Fibroblast of mammary gland (primary cell): ENCODE measurements at regions not wholly inside any gene's neighbourhood (a gene's known extent, or its start where the extent isn't known, plus 50 kb on each side); places are given as distances from the start of the nearest gene placed in this dataset.

Experiments used
- DNase-seq: peaks from one replicate; pipeline ENCODE4 v3.0.0-alpha.2; 2010; ENCODE audit warnings: low read depth
- H3K4me3 ChIP-seq: 2 replicates; pipeline ENCODE4 v1.5.1; 2011; ENCODE audit warnings: low read depth, mild to moderate bottlenecking, low read length, moderate library complexity; ENCODE audit not compliant: control insufficient read depth
- CTCF ChIP-seq: conservative IDR thresholded peaks from 2 replicates; pipeline ENCODE4 v1.5.1; 2011; ENCODE audit warnings: low read depth, low read length, inconsistent platforms; ENCODE audit not compliant: control insufficient read depth, insufficient read depth

GRCh38 chr13:50205581-50205980 lies 190.3 kb downstream of the KCNRG start:
- no peak for TF ChIP-seq CTCF
- DNase-seq = no peak

GRCh38 chr13:50208826-50209335 lies 193.6 kb downstream of the KCNRG start:
- no peak for TF ChIP-seq CTCF
- DNase-seq = peak; percentile 97
- H3K4me3 ChIP-seq = peak overlapping the region; percentile 37

More at GRCh38 chr13:50205581-50205980, 190.3 kb downstream of the KCNRG start:
- no peak overlapping the region for H3K4me3 ChIP-seq

- no peak overlapping the region for H3K4me3 ChIP-seq
- DNase-seq = peak; percentile 30
- no peak for TF ChIP-seq CTCF
These were observed 194.4 kb downstream of the KCNRG start for GRCh38 chr13:50209631-50210030.

DNA sequence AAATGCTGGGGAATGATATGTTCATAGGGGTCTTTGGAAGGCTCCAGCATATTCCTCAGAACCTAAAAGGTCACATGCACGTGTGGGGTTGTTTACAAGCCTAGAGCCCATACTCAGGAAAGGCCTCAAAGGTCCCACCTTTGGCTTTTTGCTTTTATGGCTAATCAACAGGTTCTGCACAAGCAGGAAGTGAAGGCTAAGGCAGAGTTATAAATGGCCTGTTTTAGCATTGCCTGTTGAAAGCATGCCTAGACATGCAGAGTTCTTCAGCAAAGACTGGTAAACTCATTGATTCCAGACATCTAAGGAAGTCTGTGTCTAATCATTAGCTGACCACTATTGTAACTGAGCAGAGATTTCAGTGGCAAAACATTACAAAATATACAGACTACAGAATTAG lies 198.3 kb downstream of the KCNRG start:
- TF ChIP-seq CTCF = no peak
- no peak overlapping the region for H3K4me3 ChIP-seq
- no peak for DNase-seq

GRCh38 chr13:50214514-50214913 lies 199.3 kb downstream of the KCNRG start:
- TF ChIP-seq CTCF = no peak
- no peak overlapping the region for H3K4me3 ChIP-seq
- no peak for DNase-seq

DNA sequence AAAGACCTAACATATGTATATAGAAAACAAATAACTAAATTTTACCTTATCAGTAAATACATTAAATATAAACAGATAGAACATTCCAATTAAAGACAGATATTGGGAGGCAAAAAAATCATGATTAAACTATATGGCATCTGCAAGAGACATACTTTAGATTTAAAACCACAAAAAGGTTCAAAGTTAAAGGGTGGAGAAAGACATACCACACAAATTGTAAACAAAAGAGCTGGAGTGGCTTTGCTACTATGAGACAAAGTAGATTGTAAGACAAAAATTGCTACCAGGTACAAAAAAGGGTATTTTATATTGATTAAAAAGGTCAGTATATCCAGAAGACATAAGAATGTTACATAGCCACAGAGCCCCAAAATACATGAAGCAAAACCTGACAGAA lies 200.2 kb downstream of the KCNRG start:
- no peak for DNase-seq
- TF ChIP-seq CTCF = no peak
- H3K4me3 ChIP-seq = no peak overlapping the region

- no peak overlapping the region for H3K4me3 ChIP-seq
- DNase-seq = no peak
- TF ChIP-seq CTCF = no peak
These were observed 204.5 kb downstream of the KCNRG start for GRCh38 chr13:50219743-50220142.
